PC-3 (cell line): ENCODE measurements at regions not wholly inside any gene's neighbourhood (a gene's known extent, or its start where the extent isn't known, plus 50 kb on each side); places are given as distances from the start of the nearest gene placed in this dataset.

Experiments
- ATAC-seq: fragments of 200-7000 bp; cut with Tn5 transposase; 2 replicates; pipeline ENCODE4 v1.9.1; 2020; ENCODE audit warnings: mild to moderate bottlenecking, moderate library complexity
- BruUV-seq: library from RNA; stranded (reverse); fragments of 400-500 nt; replicated peaks from 2 replicates; lab custom pipeline; 2021; lab: Mats Ljungman, UMichigan
- CTCF ChIA-PET: fragments of 300-600 bp; sonication (Branson Sonifier 250); formaldehyde crosslinking; loops from one replicate; lab custom pipeline; 2022; ENCODE audit warnings: antibody characterized with exemption; lab: Charles Lee
- POLR2A ChIA-PET: fragments of 300-600 bp; sonication (Branson Sonifier 250); formaldehyde crosslinking; loops from one replicate; lab custom pipeline; 2022; ENCODE audit warnings: antibody characterized with exemption; ENCODE audit not compliant: unreplicated experiment; lab: Charles Lee
- DNase-seq: peaks from one replicate; pipeline ENCODE4 v3.0.0-alpha.2; 2015
- H2AFZ ChIP-seq: fragments of 300-600 bp; sonication (generic); 2 replicates; pipeline ENCODE4 v1.6.0; 2016; ENCODE audit warnings: antibody characterized with exemption, low read length
- H3F3A ChIP-seq: fragments of 300-600 bp; sonication (generic); one replicate; pipeline ENCODE4 v1.6.0; 2017; ENCODE audit warnings: antibody characterized with exemption, low read length, control low read depth, mild to moderate bottlenecking; ENCODE audit not compliant: unreplicated experiment
- H3K27ac ChIP-seq: fragments of 300-600 bp; sonication (generic); 2 replicates; pipeline ENCODE4 v1.5.1; 2016; ENCODE audit warnings: mild to moderate bottlenecking, low read length
- H3K27me3 ChIP-seq: fragments of 300-600 bp; sonication (generic); 2 replicates; pipeline ENCODE4 v1.6.1; 2016; ENCODE audit warnings: low read length, mixed read lengths
- H3K36me3 ChIP-seq: fragments of 300-600 bp; sonication (generic); 2 replicates; pipeline ENCODE4 v1.6.1; 2016; ENCODE audit warnings: low read depth, mixed run types, low read length, mixed read lengths
- H3K4me1 ChIP-seq: fragments of 300-600 bp; sonication (generic); 2 replicates; pipeline ENCODE4 v1.5.1; 2016; ENCODE audit warnings: low read length; ENCODE audit not compliant: insufficient read depth
- H3K4me2 ChIP-seq: fragments of 300-600 bp; sonication (generic); 2 replicates; pipeline ENCODE4 v1.6.0; 2016; ENCODE audit warnings: low read length
- H3K4me3 ChIP-seq: fragments of 300-600 bp; sonication (generic); 2 replicates; pipeline ENCODE4 v1.5.1; 2016; ENCODE audit warnings: mild to moderate bottlenecking, low read length, mixed read lengths
- H3K79me2 ChIP-seq: fragments of 300-600 bp; sonication (generic); 2 replicates; pipeline ENCODE4 v1.6.1; 2017; ENCODE audit warnings: low read length, mixed read lengths
- H3K9ac ChIP-seq: fragments of 300-600 bp; sonication (generic); 2 replicates; pipeline ENCODE4 v1.6.0; 2016; ENCODE audit warnings: mild to moderate bottlenecking, low read length
- H3K9me2 ChIP-seq: fragments of 300-600 bp; sonication (generic); replicated peaks from 2 replicates; pipeline ENCODE4 v1.6.1; 2016; ENCODE audit warnings: mixed run types, low read length, mixed read lengths
- H3K9me3 ChIP-seq: fragments of 300-600 bp; sonication (generic); 2 replicates; pipeline ENCODE4 v1.6.1; 2016; ENCODE audit warnings: low read length, mixed read lengths
- H4K20me1 ChIP-seq: fragments of 300-600 bp; sonication (generic); 2 replicates; pipeline ENCODE4 v1.6.1; 2016; ENCODE audit warnings: low read length, mixed read lengths
- CTCF ChIP-seq: fragments of 300-600 bp; sonication (generic); conservative IDR thresholded peaks from 2 replicates; pipeline ENCODE4 v1.5.1; 2017; ENCODE audit warnings: antibody characterized with exemption, low read depth, mild to moderate bottlenecking, low read length
- EZH2 ChIP-seq: fragments of 300-600 bp; sonication (generic); IDR thresholded peaks from one replicate; pipeline ENCODE4 v1.6.1; 2017; ENCODE audit warnings: antibody characterized with exemption, mild to moderate bottlenecking, low read length; ENCODE audit not compliant: unreplicated experiment
- EZH2phosphoT487 ChIP-seq: fragments of 300-600 bp; sonication (generic); IDR thresholded peaks from 2 replicates; pipeline ENCODE4 v1.6.1; 2018; ENCODE audit warnings: mild to moderate bottlenecking, antibody characterized with exemption, low read length, borderline replicate concordance
- intact Hi-C: fragments of 100-400 bp; cut with micrococcal nuclease; formaldehyde crosslinking; loops from 2 replicates; pipeline ENCODE4 v1.9.0; 2023

GRCh38 chr5:18069790-18070189, 435.5 kb downstream of the TAF11L14 start:
- H3K9ac ChIP-seq = no peak overlapping the region
- H3K27me3 ChIP-seq = no peaks in the 10 kb centered on the region
- no peaks in the 10 kb centered on the region for H3K79me2 ChIP-seq
- H3K9me3 ChIP-seq = no peaks in the 10 kb centered on the region
- BruUV-seq = no TSS peak
- H3K9me2 ChIP-seq = no peaks in the 10 kb centered on the region
- no peak for TF ChIP-seq CTCF
- TF ChIP-seq EZH2 = no peak
- no peak for TF ChIP-seq EZH2phosphoT487
- intact Hi-C loops = no loop called here
- H3K4me3 ChIP-seq = no peak overlapping the region
- H3K36me3 ChIP-seq = no peaks in the 10 kb centered on the region
- CTCF ChIA-PET = no interaction called here
- H3K4me1 ChIP-seq = no peaks in the 10 kb centered on the region
- no peak overlapping the region for H3K27ac ChIP-seq
- ATAC-seq (no peak), DNase-seq (no peak)
- H3F3A ChIP-seq = no peaks in the 10 kb centered on the region
- POLR2A ChIA-PET = no interaction called here
- H3K4me2 ChIP-seq = no peak overlapping the region
- H2AFZ ChIP-seq = no peak overlapping the region
- no peaks in the 10 kb centered on the region for H4K20me1 ChIP-seq

GRCh38 chr5:18072600-18072999, 438.3 kb downstream of the TAF11L14 start:
- no peak for DNase-seq
- no peak for TF ChIP-seq EZH2phosphoT487
- no peak for TF ChIP-seq CTCF
- no peak for TF ChIP-seq EZH2
- POLR2A ChIA-PET = no interaction called here

GRCh38 chr5:18074961-18075360, 440.7 kb downstream of the TAF11L14 start:
- Histone ChIP-seq H3K79me2 (no peaks in the 10 kb centered on the region), H3K27me3 (no peaks in the 10 kb centered on the region), H3K4me1 (no peaks in the 10 kb centered on the region), H3K9me2 (no peaks in the 10 kb centered on the region), H3K27ac (no peak overlapping the region), H3F3A (no peaks in the 10 kb centered on the region), H3K4me2 (no peak overlapping the region), H3K4me3 (no peak overlapping the region), H3K9ac (no peak overlapping the region), H2AFZ (no peak overlapping the region), H4K20me1 (no peaks in the 10 kb centered on the region), H3K36me3 (no peaks in the 10 kb centered on the region), H3K9me3 (no peaks in the 10 kb centered on the region)
- ChIA-PET POLR2A (interaction anchor here (0.6 kb wide), 1 partner anchor 46 kb away, joined by 4 read pairs; no protein-coding TSS in a partner anchor), CTCF (no interaction called here)
- no peak for DNase-seq
- ATAC-seq = no peak
- no peak for TF ChIP-seq EZH2
- TF ChIP-seq EZH2phosphoT487 = no peak
- TF ChIP-seq CTCF = no peak
- intact Hi-C loops = no loop called here
- no TSS peak for BruUV-seq

More at GRCh38 chr5:18072600-18072999, 438.3 kb downstream of the TAF11L14 start:
- H3K79me2 ChIP-seq = no peaks in the 10 kb centered on the region
- no peaks in the 10 kb centered on the region for H4K20me1 ChIP-seq
- H3K4me3 ChIP-seq = no peak overlapping the region
- H3K27me3 ChIP-seq = no peaks in the 10 kb centered on the region
- intact Hi-C loops = no loop called here
- H2AFZ ChIP-seq = no peak overlapping the region
- no peak overlapping the region for H3K4me2 ChIP-seq
- no peak overlapping the region for H3K27ac ChIP-seq
- no peak for ATAC-seq
- CTCF ChIA-PET = no interaction called here
- no peaks in the 10 kb centered on the region for H3K9me2 ChIP-seq
- H3K9me3 ChIP-seq = no peaks in the 10 kb centered on the region
- H3K36me3 ChIP-seq = no peaks in the 10 kb centered on the region
- no TSS peak for BruUV-seq
- no peaks in the 10 kb centered on the region for H3F3A ChIP-seq
- H3K9ac ChIP-seq = no peak overlapping the region
- H3K4me1 ChIP-seq = no peaks in the 10 kb centered on the region
